ENCODE measurements at regions not wholly inside any gene's neighbourhood (a gene's known extent, or its start where the extent isn't known, plus 50 kb on each side); places are given as distances from the start of the nearest gene placed in this dataset.

DNA sequence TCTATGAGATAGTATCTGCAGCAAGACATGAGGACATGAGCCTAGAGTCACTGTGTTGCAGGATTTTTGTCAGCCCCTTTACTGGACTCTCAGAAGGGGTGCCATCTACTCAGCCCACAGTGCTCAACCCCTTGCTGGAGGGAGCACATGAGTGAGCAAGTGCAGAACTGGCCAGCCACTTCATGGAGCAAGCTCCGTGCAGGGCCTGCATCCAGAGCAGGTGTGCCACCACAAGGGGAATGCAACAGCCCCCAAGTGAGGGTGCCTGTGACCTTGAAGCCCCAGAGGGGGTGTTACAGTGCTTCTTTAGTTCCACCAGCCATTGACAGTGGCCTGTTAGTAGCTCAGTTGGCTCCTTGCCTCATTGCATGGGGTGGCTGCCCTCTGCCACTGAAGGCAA, 649.7 kb downstream of the PLPP3 start:
- no peak for DNase-seq (ENCODE audit: low spot score)

DNA sequence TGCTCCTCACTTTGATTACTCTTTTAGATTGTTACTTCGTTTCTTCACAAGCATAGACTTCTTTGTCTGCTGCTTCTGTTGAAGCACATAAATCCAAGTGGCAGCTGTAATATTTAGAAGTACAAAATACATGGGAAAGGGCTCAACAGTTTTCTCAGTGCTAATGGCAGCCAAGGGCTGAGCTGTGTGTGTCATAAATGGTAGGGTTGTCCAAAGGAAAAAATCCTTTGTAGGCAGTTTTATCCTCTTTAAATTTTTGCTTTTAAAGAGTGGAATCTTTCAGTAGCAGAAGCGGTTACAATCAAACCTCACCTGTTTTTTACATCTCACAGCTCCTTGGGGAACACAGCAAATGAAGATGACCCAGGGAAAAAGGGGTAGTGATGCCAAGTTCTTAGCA, 650.8 kb downstream of the PLPP3 start:
- DNase-seq (ENCODE audit: low spot score) = no peak

DNA sequence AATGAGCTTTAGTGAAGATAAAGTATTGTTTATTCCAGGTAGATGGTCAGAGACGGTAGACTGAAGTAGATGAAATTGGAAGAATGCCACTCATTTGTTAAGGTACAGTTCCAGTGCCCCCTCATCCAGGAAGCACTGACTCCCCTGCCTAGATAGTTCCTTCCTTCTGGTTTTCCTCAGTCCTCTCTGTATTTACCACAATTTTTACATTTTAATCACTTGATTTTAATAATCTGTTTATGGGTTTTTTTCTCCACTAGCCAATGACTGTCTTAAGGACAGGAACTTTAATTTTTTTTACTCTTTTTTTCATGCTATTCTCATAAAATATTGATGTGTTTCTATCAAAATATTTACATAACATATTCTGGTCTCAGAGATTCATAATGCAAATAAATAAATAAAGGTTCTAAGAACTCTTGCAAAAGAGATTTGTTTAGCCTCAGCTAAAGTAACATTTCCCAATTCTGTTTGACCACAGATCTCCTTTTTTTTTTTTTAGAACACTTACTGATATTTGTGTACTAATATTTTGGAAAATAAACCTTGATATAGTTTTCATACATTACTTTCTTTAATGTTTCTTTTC, 651.6 kb downstream of the PLPP3 start:
- DNase-seq (ENCODE audit: low spot score) = no peak

DNA sequence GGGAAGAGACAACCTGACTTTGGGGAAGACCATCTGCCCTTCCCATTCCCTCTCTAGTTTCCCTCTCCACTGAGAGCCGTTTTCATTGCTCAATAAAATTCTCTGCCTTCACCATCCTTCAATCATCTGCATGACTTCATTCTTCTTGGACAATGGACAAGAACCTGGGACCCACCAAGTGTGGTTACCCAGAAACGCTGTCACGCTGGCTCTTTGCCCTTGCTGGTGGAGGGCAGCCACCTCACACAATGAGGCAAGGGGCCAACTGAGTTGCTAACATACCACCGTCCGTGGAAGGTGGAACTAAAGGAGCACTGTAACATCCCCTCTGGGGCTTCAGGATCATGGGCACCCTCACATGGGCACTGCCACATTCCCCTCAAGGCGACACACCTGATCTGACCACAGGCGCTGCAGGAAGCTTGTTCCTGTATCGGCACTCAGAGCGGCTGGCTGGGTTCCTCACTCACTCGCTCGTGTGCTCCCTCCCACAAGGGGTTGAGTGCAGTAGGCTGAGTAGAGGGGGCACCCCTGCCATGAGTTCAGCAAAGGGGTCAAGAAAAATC, 652.4 kb downstream of the PLPP3 start:
- DNase-seq (ENCODE audit: low spot score) = no peak

DNA sequence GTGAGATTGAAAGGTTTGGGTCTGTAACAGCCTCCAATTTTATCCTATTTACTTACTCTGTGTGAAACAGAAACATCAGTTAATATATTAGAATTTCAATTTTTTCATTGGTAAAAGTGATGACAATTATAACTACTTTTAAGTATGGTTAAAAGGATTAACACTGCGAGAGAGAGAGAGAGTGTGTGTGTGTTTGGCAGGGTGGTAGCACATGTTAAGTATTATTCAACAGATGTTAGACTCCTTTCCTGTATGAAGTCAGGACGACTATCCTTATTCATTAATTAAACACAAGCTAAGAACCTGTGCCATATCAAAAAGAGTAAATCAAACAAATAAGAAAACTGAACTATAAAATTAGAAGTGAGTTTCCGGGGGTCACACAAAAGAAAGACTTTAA, 662.5 kb downstream of the PLPP3 start:
- DNase-seq (ENCODE audit: low spot score) = no peak

DNA sequence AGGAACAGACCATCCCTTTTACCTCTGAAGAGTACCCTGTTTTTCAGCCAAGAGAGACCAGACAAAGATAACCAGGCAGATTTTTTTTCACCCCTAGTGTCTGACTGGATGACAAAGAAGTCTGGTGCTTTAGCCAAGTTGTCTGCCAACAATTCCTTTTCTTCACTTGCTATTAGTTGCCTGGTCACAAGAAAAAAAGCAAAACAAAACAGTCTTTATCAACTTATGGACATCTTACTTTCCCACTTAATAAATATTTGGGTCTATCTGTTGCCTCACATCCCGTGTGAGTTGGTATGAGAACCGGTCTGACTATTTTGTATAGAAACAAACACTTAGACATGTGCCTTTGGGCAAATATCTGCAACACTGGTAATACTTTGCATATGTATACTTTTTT, 662.9 kb downstream of the PLPP3 start:
- DNase-seq (ENCODE audit: low spot score) = peak; percentile 57

DNA sequence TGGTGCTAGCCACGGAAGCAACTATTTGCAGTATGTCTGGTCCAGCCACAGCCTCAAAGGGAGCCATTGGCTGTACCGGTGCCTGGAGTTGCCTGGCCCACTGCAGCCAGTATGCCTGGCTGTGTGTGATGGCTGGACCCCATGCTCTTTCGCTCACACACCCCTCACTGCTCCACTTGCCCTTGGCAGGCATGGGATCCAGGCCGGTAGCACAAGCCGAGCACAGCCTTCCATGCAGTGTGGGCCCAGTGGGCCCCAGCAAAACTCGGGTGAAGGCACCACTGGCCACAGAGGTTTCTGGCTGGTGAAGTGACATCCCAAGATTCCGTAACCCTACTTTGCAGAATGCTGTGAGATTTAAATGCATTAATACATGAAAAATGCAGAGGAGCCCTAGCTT, 665.8 kb downstream of the PLPP3 start:
- DNase-seq (ENCODE audit: low spot score) = no peak

DNA sequence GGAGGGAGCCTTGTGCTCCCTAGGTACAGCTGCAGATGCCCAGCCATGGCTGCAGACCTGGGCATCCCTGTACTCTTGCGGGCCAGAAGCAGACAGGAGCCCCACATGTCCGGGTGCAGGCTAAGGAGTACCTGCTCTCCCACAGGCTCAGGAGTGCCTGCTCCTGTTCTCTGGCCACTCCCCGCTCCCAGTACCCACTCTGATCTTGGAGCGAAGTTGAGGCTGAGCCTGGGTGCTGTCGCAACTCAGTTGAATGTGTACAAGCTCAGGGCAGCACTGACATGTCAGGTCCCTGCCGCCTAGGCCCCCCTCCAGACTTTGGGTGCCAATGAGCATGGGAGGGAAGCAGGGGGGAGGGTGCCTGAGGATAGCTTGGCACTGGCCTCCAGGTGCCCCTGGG, 666.9 kb downstream of the PLPP3 start:
- DNase-seq (ENCODE audit: low spot score) = no peak

DNA sequence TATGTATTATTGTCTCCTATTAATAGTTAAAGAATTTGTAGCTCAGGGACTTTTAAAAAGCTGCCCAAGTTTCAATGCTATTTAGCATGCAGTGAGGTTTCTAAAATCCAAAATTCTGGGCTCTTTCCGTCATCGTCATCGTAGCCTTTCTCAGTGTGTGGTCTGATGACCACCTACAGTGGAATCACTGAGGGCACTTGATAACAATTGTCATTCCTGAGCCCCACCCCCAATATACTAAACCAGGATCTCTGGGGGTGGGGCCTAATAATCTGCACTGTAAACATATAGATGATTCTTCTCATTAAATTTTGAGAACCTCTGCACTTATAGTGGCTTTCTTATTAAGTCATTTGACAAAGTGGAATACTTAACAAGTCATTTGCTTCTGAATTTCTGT, 674.8 kb downstream of the PLPP3 start:
- DNase-seq (ENCODE audit: low spot score) = no peak

DNA sequence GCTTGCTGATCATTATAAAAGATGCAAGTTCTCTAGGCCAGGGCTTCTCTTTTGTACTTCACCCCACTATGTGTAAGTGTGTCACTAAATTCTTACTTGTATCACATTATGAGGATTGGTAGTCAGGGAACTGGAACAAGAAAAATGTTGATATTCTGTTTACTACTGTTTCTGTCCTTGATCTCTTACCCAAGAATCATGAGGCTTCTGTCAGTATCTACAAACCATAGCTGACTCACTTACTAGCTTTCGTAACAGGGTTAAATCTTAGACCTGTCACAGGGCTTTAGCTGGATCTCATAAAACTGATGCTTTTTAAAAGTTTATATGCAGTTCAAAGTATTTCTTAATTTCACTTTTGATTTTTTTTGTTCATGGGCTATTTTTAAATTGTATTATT, 681.2 kb downstream of the PLPP3 start:
- DNase-seq (ENCODE audit: low spot score) = peak; percentile 64

DNA sequence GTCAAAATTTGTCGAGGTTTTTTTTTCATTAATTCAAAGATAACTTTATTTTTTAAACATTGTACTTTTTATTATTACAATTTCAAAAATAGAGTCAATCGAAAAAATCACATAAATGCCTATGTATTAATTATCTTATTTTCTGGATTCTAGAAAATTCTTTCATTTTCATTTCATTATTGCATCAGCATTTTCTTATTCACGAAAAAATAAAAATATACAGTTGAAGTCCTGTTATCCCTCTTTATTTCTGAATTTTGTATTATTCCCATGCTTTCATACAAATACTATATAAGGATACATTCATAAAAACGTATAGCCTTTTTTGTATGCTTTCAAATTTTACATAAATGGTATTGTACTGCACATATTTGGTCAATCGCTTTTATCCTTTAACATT, 681.0 kb upstream of the USP24 start:
- DNase-seq (ENCODE audit: low spot score) = no peak

DNA sequence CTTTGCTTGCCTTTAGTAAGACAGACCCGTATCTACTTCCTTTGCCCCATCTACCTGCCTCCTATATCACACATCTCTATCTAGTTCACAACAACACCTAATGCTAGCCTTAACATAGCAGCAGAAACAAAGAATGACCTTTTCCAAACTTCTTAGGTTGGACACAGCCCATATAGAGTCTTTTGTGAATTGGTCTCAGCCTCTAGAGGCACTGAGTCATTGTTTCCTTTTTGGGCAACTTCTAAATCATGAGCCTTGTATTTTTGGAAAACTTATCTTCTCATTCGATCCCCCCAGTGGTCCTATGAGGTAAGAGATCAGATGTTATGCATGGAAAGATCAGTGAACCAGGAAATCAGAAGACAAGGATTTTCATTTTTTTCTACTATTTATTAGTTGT, 679.4 kb upstream of the USP24 start:
- no peak for DNase-seq (ENCODE audit: low spot score)

DNA sequence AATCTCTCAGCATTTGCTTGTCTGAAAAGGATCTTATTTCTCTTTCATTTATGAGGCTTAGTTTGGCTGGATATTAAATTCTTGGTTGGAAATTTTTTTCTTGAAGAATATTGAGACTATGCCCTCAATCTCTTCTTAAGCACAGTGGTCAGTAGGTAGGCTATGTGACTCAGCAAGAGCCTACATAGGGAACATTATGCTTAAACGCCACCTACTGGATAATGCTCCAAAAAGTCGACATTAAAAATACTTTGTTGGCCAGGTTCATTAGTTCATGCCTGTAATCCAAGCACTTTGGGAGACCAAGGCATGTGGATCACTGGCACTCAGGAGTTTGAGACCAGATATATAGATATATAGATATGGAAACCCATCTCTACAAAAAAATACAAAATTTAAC, 678.0 kb upstream of the USP24 start:
- DNase-seq (ENCODE audit: low spot score) = no peak

DNA sequence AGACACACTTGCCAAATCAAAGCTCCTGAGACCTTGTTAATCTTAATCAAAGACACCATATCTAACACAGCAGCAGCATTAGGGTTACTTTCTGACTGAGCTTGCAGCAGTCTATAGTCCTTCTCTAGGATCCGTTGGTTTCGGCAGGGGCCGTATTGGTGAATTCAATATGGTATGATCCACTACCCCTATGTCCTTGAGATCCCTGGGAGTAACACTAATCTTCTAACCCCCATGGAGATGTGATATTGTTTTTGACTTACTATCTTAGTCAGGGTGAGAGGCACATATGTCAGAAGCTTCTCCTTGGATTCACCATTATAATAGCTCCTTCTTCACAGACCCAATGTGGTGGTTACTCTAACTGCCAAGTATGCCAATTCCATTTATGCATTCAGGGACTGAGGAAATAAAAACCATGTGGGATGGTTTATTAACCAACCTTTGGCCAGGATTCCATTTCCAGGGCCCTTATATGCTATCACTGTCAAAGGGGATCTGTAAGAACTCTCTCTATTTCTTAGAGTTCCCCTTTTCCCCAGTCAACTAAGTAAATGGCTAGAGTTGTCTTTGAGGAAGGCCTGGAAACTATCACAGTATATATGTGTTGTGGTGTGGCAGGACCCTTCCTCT, 673.6 kb upstream of the USP24 start:
- no peak for DNase-seq (ENCODE audit: low spot score)

DNA sequence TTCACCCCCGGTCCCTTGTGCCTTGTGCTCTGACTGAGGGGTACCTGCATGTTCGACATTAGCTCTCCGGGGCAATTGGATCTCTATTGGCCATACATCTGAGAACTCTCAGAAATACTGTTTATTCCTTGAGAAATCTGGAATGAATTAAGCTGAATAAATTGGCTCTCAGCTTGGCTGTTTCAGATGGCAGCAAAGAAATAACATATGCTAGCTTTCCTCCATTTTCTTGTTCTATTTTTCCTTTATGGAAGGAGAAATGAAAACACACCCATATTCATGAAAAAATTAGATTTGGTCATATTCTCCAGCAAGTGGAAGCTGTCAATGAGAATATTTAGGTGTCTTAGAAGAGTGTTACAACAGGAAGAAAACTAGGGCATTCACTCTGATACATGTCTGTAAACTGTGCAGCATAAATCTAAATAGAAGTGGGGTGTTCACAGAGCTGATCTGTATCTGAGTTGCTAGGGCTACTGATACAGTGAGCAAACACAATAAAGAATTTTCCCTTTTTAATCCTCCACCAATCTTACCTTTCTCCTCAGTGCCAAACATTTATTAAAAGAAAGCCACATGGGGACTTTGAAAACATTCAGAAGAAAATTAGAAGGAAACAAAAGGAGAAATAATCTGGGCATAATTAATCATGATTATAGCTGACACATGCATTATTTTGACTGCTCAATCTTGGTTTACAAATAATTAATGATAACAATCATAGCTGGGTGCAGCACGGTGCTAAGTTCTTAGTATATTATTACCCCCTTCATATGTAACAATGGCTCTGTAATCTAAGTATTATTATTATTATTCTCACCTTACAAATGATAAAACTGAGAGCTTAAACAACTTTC, 671.9 kb upstream of the USP24 start:
- no peak for DNase-seq (ENCODE audit: low spot score)

DNA sequence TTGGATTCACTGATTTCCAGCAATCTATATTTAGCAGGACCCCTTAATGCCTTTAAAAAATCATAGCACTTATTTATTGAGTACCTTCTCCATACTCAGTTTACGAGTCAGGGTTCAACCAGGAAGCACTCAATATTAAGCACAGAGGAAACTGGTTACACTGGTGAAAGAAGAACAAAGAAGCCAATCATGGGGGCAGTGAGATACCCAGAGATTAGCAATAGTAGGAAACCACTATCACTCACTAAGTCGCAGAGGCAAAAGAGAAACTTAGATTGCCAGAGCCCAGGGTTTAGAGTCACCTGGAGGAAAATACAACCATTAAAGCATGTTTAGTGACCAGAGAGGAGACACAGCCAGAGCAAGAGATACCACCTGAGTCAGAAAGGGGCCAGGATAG, 670.5 kb upstream of the USP24 start:
- DNase-seq (ENCODE audit: low spot score) = no peak

DNA sequence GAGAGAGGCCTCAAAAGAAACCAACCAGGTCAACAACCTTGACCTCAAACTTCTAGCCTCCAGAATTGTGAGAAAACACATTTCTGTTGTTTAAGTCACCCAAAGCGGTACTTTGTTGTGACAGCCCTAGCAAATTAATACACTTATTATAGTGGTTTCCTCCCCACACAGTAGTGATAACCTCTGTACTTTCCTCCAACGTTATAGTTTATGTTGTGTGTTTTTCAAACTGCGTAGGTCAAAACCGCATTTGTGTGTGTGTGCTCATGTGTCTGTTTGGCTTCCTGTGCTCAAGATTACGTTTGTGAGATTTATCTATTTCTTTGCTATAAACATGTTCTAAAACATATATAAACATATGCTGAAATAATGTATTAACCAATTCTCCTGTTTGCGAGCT, 667.8 kb upstream of the USP24 start:
- no peak for DNase-seq (ENCODE audit: low spot score)

DNA sequence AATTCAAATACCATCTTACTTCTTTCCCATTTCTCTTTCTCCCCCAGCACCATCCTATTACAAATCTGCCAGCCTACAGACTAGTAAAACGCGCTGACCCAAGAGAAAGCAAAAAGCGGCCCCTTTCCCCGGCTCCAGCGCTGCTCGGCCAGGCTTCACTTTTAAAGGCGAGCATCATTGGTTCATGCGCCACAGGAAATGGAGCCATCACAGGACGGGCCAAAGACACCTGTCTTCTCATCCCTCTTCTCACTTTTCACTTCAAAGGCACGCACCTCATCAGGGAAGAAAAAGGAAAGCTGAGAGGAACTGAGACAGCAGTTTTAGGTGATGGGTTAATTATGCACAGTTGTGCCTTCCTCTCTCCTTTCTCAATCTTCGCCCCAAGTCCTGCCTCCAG, 664.2 kb upstream of the USP24 start:
- DNase-seq (ENCODE audit: low spot score) = no peak

DNA sequence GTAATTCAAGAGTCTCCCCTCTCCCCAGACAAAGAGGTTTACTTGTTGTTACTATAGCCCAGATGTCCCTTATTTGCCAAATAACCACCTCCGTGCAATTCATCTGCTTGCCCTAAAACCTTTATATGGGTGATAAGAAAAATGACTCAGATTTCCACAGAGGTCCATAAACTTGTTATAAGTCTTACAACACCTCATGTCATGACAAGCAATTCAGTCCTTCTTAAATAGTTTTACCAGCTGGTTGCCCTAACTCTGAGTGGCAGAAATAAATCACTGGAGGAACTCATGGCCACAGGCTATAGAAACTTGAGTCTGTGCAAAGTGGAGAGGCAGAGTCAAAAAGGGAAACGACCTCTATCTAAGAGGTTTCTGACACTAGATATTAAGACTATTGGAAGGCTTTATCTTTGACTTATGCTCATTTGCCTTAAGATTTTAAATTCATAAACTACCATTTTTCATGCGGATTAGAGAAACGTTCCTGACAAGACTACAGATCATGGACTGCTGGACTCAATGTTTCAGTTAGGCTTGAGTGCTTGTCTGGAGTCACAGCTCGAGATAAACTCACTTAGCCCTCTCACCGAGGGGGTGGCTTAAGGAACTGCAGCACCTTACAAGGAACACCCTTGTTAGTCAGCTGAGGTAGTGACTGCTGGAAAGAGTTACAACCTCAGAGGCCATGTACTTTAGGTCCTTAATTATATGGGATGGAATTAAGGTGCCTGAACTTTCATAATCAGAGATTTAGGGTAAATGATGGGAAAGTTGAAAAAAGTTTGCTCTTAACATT, 662.5 kb upstream of the USP24 start:
- no peak for DNase-seq (ENCODE audit: low spot score)

DNA sequence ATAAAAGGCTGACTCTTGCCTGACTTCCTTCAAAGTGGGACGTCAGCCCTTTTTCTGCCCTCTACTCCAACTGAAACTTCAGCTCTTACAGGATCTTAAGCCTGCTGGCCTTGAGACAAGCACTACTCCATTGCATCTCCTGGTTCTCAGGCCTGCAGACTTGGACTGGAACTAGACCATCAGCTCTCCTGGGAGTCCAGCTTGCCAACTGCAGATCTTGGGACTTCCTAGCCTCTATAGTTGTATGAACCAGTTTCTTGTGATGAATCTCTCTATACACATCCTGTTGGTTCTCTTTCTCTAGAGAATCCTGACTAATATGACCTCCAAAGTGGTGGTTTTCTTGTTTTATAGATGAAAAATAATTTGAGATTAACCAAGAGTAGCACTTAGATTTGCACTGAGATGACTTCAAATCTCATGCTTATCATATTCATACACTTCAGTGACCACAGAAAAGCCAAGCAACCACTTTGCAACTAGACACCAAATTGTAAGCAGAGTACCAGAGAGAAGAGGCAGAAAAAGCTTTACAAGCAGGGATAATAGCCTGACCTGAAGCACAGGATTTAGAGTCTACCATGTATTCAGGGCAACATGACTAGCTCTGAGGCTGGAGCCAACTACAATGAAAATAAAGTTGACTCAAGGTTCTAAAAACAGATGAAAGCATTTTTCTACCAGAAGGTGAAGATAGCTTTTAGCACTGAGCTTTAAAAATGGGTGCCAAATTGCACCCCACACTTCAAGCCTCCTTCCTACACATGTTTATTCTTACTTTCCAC, 661.3 kb upstream of the USP24 start:
- no peak for DNase-seq (ENCODE audit: low spot score)

DNA sequence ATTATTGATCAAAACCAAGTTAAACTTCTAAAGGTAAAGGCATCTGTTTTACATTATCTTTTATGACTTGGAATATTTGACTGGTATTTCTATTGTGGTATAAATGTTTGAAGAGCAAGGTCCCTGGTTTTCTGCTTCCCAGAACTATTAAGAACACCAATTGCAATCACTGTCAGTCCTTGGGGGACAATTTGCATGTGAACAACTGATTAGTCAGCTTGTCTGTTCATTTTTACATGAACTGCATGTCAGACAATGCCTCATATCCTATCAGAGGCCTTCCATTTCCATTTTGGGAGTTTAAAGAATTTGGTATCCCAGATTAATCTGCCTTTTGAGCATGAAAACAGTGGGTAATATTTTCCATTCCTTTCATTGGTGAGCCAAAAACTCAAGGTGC, 654.9 kb upstream of the USP24 start:
- DNase-seq (ENCODE audit: low spot score) = peak; percentile 29

DNA sequence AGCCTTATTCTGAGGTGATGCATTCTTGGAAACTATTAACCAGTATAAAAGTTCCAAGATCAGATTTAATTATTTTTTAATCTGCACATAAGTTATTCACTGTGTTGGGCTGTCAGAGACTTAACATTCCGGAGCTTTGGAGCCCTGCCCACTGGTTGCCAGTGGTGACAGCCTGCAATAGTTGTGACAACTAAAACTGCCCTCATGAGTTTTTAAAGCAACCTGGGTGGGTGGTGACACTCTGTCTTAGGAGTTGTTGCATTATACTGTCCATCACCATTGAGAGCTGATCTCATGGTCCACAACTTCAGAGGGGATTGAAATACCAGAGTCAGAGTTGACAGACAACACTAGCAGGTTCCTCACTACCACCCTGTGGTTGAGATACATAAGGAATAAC, 653.9 kb upstream of the USP24 start:
- DNase-seq (ENCODE audit: low spot score) = peak; percentile 50
